ENCODE measurements at regions not wholly inside any gene's neighbourhood (a gene's known extent, or its start where the extent isn't known, plus 50 kb on each side); places are given as distances from the start of the nearest gene placed in this dataset.

DNA sequence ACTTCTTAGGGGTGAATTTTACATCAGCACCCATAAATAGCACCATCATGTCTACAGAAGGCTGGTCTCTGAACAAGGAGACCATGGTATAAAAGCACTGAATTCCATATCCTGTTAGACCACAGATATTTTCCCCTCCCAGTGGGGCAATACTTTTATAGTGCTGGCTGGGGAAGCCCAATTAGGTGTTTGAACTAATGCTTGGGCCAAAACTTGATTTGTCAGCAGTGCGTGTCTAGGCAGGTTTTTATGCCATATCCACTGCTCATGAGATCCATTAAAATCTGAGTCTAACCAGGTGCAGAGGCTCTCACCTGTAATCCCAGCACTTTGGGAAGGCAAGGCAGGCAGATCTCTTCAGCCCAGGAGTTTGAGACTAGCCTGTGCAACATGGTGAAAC lies 623.0 kb downstream of the NPHP4 start:
- TF ChIP-seq TCF12 (IDR thresholded peaks at IDR 0.05; ENCODE audit: low read depth): no peak
- TF ChIP-seq, protein P1, sequence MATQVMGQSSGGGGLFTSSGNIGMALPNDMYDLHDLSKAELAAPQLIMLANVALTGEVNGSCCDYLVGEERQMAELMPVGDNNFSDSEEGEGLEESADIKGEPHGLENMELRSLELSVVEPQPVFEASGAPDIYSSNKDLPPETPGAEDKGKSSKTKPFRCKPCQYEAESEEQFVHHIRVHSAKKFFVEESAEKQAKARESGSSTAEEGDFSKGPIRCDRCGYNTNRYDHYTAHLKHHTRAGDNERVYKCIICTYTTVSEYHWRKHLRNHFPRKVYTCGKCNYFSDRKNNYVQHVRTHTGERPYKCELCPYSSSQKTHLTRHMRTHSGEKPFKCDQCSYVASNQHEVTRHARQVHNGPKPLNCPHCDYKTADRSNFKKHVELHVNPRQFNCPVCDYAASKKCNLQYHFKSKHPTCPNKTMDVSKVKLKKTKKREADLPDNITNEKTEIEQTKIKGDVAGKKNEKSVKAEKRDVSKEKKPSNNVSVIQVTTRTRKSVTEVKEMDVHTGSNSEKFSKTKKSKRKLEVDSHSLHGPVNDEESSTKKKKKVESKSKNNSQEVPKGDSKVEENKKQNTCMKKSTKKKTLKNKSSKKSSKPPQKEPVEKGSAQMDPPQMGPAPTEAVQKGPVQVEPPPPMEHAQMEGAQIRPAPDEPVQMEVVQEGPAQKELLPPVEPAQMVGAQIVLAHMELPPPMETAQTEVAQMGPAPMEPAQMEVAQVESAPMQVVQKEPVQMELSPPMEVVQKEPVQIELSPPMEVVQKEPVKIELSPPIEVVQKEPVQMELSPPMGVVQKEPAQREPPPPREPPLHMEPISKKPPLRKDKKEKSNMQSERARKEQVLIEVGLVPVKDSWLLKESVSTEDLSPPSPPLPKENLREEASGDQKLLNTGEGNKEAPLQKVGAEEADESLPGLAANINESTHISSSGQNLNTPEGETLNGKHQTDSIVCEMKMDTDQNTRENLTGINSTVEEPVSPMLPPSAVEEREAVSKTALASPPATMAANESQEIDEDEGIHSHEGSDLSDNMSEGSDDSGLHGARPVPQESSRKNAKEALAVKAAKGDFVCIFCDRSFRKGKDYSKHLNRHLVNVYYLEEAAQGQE (IDR thresholded peaks at IDR 0.05; ENCODE audit: low read depth): no peak

DNA sequence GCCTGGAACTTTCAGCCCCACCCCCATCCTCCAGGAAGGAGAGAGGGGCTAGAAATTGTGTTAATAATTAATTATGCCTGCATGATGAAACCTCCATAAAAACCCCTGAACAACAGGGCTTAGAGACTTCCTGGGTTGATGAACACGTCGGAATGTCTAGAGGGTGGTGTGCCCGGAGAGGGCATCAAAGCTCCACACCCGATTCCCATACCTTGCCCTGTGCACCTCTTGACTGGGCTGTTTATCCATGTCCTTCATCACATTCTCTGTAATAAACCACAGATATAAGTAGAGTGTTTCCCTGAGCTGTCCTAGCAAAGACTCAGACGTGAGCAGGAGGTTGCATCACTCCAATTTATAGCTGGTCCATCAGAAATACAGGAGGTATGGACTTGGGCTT lies 624.0 kb downstream of the NPHP4 start:
- TF ChIP-seq TEAD4 (IDR thresholded peaks at IDR 0.05) (no peak), FOXM1 (IDR thresholded peaks at IDR 0.05; ENCODE audit: borderline replicate concordance, low read depth) (no peak), YY1 (IDR thresholded peaks at IDR 0.05; ENCODE audit: low read depth) (no peak), TCF12 (IDR thresholded peaks at IDR 0.05; ENCODE audit: low read depth) (no peak), CREB1 (IDR thresholded peaks at IDR 0.05; ENCODE audit: low read depth) (no peak), CEBPB (IDR thresholded peaks at IDR 0.05) (no peak), ZBTB7A (IDR thresholded peaks at IDR 0.05; ENCODE audit: low read depth) (no peak), EP300 (IDR thresholded peaks at IDR 0.05; ENCODE audit: borderline replicate concordance) (no peak), NFIC (IDR thresholded peaks at IDR 0.05) (no peak), RAD21 (IDR thresholded peaks at IDR 0.05; ENCODE audit: low read depth) (no peak), TAF1 (IDR thresholded peaks at IDR 0.05; ENCODE audit: low read depth) (no peak), EGR1 (IDR thresholded peaks at IDR 0.05) (no peak)
- TF ChIP-seq, protein P2, sequence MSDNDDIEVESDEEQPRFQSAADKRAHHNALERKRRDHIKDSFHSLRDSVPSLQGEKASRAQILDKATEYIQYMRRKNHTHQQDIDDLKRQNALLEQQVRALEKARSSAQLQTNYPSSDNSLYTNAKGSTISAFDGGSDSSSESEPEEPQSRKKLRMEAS (IDR thresholded peaks at IDR 0.05): no peak
- TF ChIP-seq, protein P3, sequence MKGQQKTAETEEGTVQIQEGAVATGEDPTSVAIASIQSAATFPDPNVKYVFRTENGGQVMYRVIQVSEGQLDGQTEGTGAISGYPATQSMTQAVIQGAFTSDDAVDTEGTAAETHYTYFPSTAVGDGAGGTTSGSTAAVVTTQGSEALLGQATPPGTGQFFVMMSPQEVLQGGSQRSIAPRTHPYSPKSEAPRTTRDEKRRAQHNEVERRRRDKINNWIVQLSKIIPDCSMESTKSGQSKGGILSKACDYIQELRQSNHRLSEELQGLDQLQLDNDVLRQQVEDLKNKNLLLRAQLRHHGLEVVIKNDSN (IDR thresholded peaks at IDR 0.05): no peak
- TF ChIP-seq, protein P1 (IDR thresholded peaks at IDR 0.05; ENCODE audit: low read depth): no peak

DNA sequence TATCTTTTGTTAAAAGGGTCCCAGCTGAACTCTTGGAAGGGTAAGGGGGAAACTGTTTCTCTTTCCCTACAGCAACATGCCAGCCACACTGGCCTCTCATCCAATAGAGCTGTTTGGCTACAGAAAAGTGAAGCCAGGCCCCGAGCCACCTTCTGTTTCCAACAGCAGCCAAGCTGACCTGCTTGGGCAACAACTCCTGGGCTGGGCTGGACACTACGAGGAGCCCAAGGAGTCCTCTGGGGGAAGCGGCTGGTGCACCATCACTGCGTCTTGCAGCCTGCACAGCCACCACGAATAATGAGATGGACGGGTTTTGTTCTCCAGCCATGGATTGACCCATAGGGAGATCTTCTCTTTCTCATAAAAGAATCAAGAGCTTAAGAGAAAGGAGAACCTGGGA lies 624.9 kb downstream of the NPHP4 start:
- TF ChIP-seq YY1 (IDR thresholded peaks at IDR 0.05; ENCODE audit: low read depth) (no peak), TEAD4 (IDR thresholded peaks at IDR 0.05) (no peak), ZBTB7A (IDR thresholded peaks at IDR 0.05; ENCODE audit: low read depth) (no peak), EP300 (IDR thresholded peaks at IDR 0.05; ENCODE audit: borderline replicate concordance) (no peak), CEBPB (IDR thresholded peaks at IDR 0.05) (no peak), RAD21 (IDR thresholded peaks at IDR 0.05; ENCODE audit: low read depth) (no peak), CREB1 (IDR thresholded peaks at IDR 0.05; ENCODE audit: low read depth) (no peak), NFIC (IDR thresholded peaks at IDR 0.05) (no peak)

DNA sequence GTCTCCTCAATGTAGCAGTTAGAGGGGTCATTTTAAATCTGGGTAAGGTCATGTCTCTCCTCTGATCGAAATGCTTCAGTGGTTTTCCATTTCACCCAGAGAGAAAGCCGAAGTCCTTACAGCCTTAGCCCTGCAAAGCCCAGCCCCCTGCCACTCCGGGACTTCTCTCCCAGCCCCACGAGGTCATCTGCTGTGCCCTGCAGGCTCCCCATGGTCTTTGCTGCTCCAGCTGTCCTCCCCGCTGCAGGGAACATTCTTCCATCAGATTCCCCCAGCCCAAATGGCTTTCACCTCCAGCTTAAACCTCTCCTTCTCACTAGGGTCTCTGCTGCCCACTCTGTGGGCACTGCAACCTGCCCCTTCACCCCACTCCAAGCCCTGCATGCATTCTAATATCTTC lies 626.5 kb downstream of the NPHP4 start:
- TF ChIP-seq, protein P2 (IDR thresholded peaks at IDR 0.05): no peak
- TF ChIP-seq CEBPB (IDR thresholded peaks at IDR 0.05): no peak
- TF ChIP-seq, protein P3 (IDR thresholded peaks at IDR 0.05): no peak
- no peak for TF ChIP-seq NFIC (IDR thresholded peaks at IDR 0.05)
- no peak for TF ChIP-seq TCF12 (IDR thresholded peaks at IDR 0.05; ENCODE audit: low read depth)

DNA sequence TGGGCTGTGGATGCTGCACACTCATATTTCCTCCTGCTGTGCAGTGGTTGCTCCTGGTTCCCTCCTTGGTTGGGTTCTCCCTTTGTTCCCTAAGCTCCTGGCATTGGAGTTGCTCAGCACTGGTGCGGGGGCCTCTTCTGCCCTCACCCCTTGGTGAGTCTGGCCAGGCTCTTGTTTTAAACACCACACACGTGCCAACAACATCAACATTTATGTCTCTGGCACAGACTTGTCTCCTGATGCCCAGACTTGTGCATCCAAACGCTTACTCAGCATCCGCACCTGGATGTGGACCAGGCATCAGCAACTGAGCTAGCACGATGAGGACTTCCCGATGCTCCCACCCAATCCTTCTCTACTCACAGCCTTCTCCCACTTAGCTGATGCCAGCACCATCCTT lies 627.6 kb downstream of the NPHP4 start:
- TF ChIP-seq, protein P3 (IDR thresholded peaks at IDR 0.05): no peak
- no peak for TF ChIP-seq CEBPB (IDR thresholded peaks at IDR 0.05)
- TF ChIP-seq ZBTB7A (IDR thresholded peaks at IDR 0.05; ENCODE audit: low read depth): no peak
- no peak for TF ChIP-seq CREB1 (IDR thresholded peaks at IDR 0.05; ENCODE audit: low read depth)
- TF ChIP-seq EGR1 (IDR thresholded peaks at IDR 0.05): no peak
- TF ChIP-seq TCF12 (IDR thresholded peaks at IDR 0.05; ENCODE audit: low read depth): no peak
- no peak for TF ChIP-seq YY1 (IDR thresholded peaks at IDR 0.05; ENCODE audit: low read depth)

DNA sequence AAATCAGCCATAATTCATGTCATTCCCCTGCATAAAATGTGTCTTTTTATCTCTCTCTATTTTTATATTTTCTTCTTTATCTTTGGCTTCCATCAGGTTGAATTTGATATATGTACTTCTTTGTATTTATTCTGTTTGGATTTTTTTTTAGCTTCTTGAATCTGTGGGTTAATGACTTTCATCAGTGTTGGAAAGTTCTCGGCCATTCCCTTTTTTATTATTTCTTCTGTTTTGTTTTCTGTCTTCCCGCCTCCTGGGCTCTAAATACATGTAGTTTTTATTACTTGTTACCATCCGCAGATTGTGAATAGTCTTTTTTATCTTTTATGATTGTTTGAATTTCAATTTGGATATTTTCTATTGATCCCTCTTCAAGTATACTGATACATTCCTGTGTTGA lies 637.5 kb downstream of the NPHP4 start:
- TF ChIP-seq EGR1 (IDR thresholded peaks at IDR 0.05): no peak
- TF ChIP-seq CREB1 (IDR thresholded peaks at IDR 0.05; ENCODE audit: low read depth): no peak
- TF ChIP-seq, protein P3 (IDR thresholded peaks at IDR 0.05): no peak

Measured in Ishikawa (cell line).